ENCODE measurements at regions not wholly inside any gene's neighbourhood (a gene's known extent, or its start where the extent isn't known, plus 50 kb on each side); places are given as distances from the start of the nearest gene placed in this dataset.

- H3K36me3 ChIP-seq (ENCODE audit: control insufficient read depth, insufficient read depth, low read length), result no peaks in the 10 kb centered on the region
- in situ Hi-C loops (cut with MboI) (no loop called here), intact Hi-C loops (cut with micrococcal nuclease) (no loop called here)
- no peaks in the 10 kb centered on the region for H3K9me1 ChIP-seq (ENCODE audit: control insufficient read depth, insufficient read depth, low read length)
- ATAC-seq (no peak), FAIRE-seq (no peak), DNase-seq (ENCODE audit: extremely low read depth in 1 of 4, low spot score in 3 of 4) (no peak)
- H3K27me3 ChIP-seq (ENCODE audit: control insufficient read depth in 2 of 2, insufficient read depth in 2 of 2, low read length in 2 of 2), result no peaks in the 10 kb centered on the region
- ChIA-PET POLR2A (no interaction called here), CTCF (ENCODE audit: low intra/inter-chr PET ratio) (no interaction called here)
- no peaks in the 10 kb centered on the region for H3K4me1 ChIP-seq (replicated peaks in 1 of 2; ENCODE audit: control insufficient read depth in 2 of 2, insufficient read depth in 2 of 2, low read length in 2 of 2)
- H4K20me1 ChIP-seq (replicated peaks; ENCODE audit: control insufficient read depth, insufficient read depth, low read length), result no peaks in the 10 kb centered on the region
- H3K4me3 ChIP-seq, result no peak overlapping the region
- no peaks in the 10 kb centered on the region; the same call in 1 of the 2 replicates for H3K9me3 ChIP-seq (replicated peaks; ENCODE audit: control insufficient read depth, insufficient read depth, low read depth, low read length)
- no peak overlapping the region for H2AFZ ChIP-seq (ENCODE audit: low read depth, low read length)
- no TSS peak for BruUV-seq (replicated peaks)
- no peaks in the 10 kb centered on the region for H3K79me2 ChIP-seq (ENCODE audit: control insufficient read depth, insufficient read depth, low read length)
- H3K27ac ChIP-seq (ENCODE audit: extremely low read depth, low read depth, low read length), result no peak overlapping the region
- no peak overlapping the region for H3K9ac ChIP-seq (ENCODE audit: insufficient read depth in 1 of 2, low read depth in 2 of 2, low read length in 2 of 2)
- no peak overlapping the region for H3K4me2 ChIP-seq (ENCODE audit: insufficient read depth, low read length)
- 0% methylated on average over 3 of the region's 3 CpGs for WGBS (ENCODE audit: insufficient coverage, low coverage, missing lambda C conversion rate)
- TF ChIP-seq ZNF592 (IDR thresholded peaks at IDR 0.05) (no peak), HMG20A (CRISPR knock-in tag; conservative IDR thresholded peaks at IDR 0.05) (no peak), TEAD2 (tag; IDR thresholded peaks at IDR 0.05) (no peak), HMGN3 (IDR thresholded peaks at IDR 0.05; ENCODE audit: borderline replicate concordance, extremely low read depth, insufficient read length, low read depth, low read length) (no peak), CBX5 (IDR thresholded peaks at IDR 0.05; ENCODE audit: borderline replicate concordance, low read depth) (no peak), POLR2H (tag; IDR thresholded peaks at IDR 0.05; ENCODE audit: low read depth) (no peak), NEUROD1 (IDR thresholded peaks at IDR 0.05; ENCODE audit: borderline replicate concordance, low read depth, low read length, partially characterized antibody) (no peak), NFIC (IDR thresholded peaks at IDR 0.05) (no peak), NR4A1 (CRISPR knock-in tag; IDR thresholded peaks at IDR 0.05) (no peak), NR4A1 (tag; IDR thresholded peaks at IDR 0.05) (no peak), MAFG (tag; conservative IDR thresholded peaks at IDR 0.05) (no peak), PRMT5 (CRISPR knock-in tag; IDR thresholded peaks at IDR 0.05) (no peak), ZNF143 (CRISPR knock-in tag; IDR thresholded peaks at IDR 0.05) (no peak), CLOCK (CRISPR knock-in tag; IDR thresholded peaks at IDR 0.05; ENCODE audit: borderline replicate concordance) (no peak)
- TF ChIP-seq, protein P1, sequence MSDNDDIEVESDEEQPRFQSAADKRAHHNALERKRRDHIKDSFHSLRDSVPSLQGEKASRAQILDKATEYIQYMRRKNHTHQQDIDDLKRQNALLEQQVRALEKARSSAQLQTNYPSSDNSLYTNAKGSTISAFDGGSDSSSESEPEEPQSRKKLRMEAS (CRISPR knock-in tag; IDR thresholded peaks at IDR 0.05), result no peak
- TF ChIP-seq, protein P2, sequence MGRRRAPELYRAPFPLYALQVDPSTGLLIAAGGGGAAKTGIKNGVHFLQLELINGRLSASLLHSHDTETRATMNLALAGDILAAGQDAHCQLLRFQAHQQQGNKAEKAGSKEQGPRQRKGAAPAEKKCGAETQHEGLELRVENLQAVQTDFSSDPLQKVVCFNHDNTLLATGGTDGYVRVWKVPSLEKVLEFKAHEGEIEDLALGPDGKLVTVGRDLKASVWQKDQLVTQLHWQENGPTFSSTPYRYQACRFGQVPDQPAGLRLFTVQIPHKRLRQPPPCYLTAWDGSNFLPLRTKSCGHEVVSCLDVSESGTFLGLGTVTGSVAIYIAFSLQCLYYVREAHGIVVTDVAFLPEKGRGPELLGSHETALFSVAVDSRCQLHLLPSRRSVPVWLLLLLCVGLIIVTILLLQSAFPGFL (CRISPR knock-in tag; IDR thresholded peaks at IDR 0.05), result no peak
Observed at GRCh38 chr15:52980446-52980845, 190.3 kb upstream of the ONECUT1 start.
